ENCODE measurements at regions not wholly inside any gene's neighbourhood (a gene's known extent, or its start where the extent isn't known, plus 50 kb on each side); places are given as distances from the start of the nearest gene placed in this dataset.

DNA sequence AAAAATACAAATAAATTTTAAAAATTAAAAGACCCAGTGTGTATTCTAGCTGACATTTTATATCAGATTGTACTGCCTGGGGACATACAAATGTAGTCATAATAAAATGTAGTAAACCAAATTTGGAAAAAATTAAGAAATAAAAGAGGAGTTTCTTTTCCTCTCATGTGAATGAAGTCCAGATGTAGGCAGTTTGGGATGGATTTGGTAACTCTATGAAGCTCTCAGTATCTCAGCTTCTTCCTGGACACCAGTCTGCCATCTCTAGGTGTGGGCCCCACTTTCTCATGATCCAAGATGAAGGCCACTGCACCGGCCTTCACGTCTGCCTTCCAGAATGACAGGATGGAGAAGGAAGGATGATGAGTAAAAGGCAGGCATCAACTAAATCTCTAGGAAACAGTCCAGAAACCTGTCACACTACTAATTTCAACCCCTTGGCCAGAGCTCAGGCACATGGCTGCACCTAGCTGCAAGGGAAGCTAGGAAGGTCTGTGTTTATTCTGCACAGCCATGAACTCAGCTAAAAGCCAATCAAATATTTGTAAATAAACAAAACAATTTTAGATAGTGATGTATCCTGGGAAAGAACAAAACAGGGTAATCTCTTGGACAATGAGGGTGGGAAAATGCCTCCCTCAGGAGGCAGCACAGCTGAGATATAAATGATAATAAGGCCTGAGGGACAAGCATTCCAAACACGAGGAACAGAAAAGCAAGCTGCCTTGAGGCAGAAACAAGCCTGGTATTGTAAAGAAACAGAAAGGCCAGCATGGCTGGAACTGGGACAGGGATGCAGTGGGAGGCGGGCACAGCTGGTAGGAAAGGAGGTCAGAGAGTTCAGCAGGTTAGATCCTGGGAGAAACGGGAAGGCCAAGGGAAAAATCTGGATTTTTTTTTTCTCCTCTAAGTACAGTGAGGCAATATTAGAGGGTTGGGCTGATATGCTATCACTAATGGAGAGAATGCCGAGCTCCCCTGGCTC lies 88.5 kb upstream of the PTPN1 start:
- DNase-seq (ENCODE audit: low read depth in 2 of 2) = no peak

DNA sequence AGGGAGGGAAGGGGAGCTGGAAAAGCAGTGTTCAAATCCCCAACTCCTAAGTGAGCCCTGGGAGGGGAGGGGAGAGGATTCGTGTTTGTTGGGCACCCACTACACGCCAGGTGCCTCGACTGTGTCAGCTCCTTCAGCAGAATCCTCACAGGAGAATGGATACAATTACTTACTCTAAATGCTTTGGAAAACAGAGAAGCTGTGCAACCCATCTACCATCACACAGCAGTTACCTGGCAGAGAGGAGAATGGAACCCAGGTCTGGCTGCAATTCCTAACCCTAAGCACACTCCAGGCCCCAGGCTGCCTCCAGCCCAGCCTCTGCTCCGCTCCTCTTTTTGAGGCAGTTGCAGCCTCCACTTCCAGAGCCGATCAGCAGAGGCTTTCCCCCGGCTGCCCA lies 86.4 kb upstream of the PTPN1 start:
- DNase-seq (ENCODE audit: low read depth in 2 of 2) = no peak

DNA sequence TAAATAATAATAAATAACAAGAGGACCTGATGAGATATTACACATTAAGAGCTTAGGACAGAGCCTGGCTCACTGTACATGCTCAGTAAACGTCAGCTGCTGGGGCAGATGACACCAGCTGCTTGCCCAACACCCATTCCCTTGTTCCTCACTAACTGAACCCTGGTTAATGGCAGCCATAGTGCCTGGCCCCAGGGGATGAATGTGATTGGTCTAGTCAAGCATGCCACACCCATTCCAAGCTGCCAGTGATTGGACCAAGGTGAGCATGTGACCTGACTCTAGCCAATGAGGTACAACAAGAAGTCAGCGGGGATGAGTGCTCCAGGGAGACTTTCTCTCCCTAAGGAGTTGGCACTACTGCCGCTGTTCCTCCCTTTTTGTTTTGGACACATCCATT lies 85.1 kb upstream of the PTPN1 start:
- DNase-seq (ENCODE audit: low read depth in 2 of 2) = no peak

DNA sequence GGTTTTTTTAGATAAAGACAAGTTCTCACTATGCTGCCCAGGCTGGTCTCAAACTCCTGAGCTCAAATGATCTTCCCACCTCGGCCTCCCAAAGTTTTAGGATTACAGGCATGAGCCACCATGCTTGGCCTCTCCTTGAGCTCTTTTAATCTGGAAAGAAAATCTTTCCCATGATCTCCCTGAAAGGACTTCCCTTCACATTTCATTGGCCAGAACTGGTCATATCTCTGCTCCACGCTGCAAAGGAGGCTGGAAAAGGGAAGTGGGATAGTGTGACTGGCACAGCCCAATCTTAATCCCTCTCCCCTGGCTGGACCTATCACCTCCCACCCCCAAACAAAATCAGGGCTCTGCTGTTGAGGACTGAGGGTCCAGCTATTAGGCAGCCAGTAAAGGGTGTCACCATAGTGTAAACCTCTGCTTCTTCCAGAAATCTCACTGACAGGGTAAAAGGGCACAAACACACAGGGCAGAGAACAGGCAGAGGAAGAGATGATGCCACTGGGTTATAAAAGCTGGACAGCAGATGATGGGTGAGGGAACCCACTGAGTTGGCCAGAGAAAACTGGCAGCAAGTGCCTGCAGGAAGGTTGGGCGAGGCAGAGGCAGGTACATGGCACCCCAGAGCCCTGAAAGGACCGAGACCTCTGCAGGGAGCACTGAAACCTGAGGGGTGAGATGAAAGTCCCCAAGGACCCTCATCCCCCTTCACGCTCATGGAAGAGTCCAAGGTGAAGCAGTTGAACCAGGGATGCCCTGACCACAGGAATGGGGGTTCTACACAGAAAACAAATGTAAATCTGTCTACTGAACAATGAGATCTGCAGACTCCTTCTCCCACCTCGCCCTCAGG lies 83.1 kb upstream of the PTPN1 start:
- DNase-seq (ENCODE audit: low read depth in 2 of 2) = no peak

DNA sequence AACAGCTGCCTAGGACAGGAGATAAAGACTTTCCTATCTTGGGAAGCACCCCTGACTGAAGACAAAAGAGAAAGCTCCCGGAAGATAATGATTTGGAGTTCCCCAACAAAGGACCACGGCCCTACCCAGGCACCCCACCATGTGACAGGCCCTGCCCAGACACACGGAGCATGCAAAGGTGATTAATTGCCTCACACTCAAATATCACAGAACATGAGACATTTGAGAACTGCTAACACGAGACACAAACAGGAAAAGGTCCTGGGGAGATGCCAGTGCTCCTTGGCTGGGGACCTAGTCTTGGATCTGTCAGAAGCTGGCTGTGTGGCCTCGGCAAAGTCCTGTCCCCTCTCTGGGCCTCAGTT lies 82.5 kb upstream of the PTPN1 start:
- peak in 1 of 2 donors; percentile 46 for DNase-seq (ENCODE audit: low read depth in 2 of 2)

DNA sequence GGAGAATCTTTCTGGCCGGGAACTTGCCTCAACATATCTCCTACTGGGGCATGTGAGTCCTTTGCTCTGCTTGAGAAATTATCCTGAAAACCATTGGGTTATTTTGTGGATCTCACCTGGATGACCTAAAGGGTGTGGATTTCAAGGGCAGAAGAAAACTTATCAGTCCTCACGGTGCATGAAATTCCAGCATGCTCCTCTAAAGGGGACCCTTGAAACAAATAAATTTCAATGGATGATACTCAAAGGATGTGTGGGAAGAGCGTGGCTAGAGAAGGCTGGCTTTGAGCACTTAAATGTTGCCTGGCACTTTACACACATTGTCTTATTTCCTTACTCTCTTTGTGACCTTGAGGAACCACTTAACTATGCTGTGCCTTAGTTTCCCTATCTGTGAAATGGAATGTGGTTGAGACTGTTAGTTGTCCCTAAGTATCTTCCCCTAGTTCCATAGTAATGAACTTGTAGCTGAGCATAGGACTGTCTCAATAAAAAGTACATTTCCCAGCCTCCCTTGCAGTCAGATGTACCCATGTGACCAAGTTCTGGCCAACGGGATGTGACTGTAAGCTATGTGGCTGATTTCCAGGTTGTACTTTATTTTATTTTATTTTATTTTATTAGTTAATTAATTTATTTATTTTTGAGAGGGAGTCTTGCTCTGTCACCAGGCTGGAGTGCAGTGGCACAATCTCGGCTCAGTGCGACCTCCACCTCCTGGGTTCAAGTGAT lies 81.9 kb upstream of the PTPN1 start:
- no peak for DNase-seq (ENCODE audit: low read depth in 2 of 2)

DNA sequence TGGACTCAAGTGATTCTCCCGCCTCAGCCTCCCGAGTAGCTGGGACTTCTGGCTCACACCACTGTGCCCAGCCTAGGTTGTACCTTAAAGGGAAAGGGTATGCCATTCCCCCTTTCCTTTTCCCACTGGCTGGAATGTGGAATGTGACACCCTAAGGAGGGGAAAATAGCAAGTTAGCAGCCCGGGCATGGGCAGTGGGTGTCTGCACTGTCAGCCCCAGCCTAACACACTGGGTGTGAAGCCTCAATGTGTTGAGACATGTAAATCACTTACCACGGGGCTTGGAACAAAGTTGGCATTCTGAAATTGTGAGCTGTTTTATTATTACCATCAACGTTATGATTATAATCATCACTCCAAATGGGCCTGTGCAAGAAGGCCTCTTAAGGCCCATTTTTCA lies 80.8 kb upstream of the PTPN1 start:
- DNase-seq (ENCODE audit: low read depth in 2 of 2) = no peak

DNA sequence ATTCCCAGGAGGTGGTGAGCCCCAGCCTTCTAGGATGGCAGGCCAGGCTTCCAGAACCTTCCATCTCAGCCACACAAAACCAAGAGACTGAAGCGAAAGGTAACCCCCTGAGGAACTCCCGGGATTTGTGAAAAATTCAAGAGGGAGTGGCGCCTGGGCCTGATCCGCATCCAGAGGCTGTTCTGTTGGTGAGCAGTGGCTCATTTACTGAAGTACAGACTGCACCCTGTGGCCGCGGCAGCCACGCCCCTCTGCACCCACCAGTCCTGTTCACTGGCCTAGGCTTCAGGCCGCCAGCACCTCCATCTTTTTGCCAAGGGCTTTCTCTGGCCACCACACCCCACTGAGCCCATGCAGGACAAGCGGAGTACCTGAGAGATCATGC lies 79.1 kb upstream of the PTPN1 start:
- DNase-seq (ENCODE audit: low read depth in 2 of 2) = no peak

DNA sequence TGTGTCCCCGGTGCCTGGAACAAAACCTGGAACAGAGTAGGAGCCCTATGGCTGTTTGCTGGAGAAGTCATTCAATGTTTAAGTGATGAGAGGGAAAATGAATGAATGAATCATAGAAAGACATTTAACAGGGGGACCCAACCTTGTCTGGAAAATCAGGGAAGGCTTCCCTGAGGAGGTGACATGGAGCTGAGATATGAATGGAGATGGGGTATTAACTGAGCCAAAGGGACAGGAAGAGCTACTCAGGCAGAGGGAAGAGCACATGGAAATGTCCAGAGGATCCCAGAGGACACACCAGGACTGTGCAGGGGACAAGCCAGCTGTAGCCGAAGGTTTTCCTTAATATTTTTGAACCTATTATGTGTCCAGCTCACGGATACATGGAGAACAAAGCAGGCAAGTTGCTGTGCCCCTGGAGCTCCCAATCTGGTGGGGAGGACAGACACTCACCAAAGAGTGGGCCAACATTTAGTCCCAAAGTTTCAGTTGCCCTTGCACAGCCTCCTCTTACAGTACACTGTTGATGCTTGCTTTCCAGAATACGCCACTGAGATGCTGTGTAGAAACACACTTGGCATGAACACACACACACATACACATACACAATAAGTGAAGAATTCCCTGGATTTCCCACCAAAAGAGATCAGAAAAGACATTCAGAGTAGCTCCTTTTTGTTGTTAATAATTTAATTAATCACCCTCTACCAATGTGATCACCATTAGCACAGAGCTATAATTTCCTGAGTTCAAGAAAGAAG lies 77.0 kb upstream of the PTPN1 start:
- no peak for DNase-seq (ENCODE audit: low read depth in 2 of 2)

DNA sequence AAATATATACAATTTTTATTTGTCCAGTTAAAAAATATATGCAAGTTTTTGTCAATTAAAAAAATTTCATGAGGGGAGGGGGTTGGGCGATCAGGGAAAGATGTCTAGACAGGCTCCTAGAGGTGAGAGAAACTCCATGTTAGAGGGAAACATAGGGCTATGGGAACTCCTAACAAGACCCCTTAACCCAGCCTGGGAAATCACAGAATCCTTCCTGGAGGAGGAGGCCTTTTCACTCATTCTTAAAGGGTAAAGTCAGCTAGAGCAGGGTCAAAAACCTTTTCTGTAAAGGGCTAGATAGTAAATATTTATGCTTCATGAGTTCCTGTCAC lies 75.9 kb upstream of the PTPN1 start:
- DNase-seq (ENCODE audit: low read depth in 2 of 2) = no peak

DNA sequence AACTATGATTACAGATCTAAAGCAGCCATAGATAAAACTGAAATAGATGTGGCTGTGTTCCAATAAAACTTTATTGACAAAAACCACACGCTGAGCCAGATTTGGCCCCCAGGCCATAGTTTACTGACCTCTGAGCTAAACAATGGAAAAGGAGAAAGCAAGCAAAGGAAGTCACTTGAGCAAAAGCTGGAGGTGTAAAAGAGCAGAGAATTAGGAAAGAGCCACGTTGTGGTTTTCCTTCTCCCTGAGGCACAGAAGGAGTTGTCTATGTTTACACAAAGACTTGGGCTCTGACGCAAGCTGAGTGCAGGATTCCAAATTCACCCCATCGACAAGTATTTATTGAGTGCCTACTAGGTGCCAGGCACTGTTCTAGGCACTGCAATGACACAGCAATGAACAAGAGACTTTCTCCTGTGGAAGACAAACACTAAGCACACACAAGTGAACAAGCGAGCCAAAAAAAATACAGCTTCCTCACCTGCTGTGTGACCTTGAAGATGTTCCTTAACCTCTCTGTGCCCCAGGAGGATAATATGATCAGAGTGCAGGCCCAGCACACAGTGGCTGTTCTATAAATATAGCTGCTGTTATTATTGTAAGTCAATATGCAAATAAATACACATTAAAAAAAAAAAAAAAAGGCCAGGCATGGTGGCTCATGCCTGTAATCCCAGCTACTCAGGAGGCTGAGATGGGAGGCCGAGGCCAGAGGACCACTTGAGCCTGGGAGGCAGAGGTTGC lies 75.4 kb upstream of the PTPN1 start:
- no peak for DNase-seq (ENCODE audit: low read depth in 2 of 2)

DNA sequence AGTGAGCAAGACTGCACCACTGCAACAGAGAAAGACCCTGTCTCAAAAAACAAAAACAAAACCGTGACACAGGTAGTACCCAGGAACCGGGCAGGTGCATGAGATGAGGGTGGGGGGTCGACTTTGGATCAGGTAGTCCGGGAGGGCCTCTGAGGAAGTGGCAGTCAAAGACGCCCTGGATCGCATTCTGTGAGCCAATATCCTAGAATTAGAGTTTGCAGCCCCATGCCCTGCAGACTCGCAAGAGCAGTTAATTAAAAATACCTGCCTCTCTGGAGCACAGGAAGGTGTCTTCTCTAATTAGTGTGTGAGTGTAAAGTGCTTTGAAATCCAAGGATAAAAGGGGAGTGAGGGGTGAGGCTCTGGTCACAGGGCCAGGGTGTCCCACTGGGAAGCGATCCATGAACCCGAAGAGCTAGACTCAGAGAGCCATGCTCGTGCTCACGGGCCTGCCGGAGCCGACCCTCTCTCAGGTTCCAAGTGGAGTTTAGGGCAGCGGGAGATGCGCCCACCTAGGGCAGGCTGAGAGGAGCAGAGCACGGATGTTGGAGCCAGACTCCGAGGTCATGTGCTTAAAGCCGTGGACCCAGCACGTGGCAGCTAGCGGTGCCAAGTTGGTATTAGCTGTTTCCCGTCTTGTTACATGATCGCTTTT lies 74.7 kb upstream of the PTPN1 start:
- no peak for DNase-seq (ENCODE audit: low read depth in 2 of 2)

DNA sequence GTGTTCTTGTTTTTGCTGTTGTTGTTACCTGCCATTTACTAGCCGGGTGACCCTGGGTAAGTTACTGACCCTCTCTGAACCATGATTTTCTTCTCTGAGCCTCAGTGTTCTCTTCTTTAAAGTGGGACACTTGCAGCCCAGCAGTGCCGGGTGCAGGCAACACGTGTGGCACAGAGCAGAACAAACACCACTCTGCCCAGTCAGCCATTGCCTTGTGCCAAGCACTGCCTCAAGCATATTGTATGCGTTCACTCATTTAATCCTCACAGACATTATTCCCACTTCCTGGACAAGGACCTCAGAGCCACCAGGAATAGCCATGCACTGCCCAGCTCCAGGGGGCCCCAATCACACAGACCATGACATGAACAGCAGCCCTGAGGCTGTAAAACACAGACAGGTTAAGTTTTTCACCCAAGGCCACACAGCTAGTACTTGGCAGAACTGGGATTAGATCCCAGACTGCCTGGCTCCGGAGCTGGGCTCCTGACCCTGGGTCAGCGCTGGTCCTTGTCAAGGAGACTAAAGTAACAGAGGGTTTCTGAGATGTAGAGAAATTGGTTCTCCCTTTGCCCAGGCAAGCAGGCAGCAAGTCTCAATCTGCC lies 74.0 kb upstream of the PTPN1 start:
- DNase-seq (ENCODE audit: low read depth in 2 of 2) = no peak

DNA sequence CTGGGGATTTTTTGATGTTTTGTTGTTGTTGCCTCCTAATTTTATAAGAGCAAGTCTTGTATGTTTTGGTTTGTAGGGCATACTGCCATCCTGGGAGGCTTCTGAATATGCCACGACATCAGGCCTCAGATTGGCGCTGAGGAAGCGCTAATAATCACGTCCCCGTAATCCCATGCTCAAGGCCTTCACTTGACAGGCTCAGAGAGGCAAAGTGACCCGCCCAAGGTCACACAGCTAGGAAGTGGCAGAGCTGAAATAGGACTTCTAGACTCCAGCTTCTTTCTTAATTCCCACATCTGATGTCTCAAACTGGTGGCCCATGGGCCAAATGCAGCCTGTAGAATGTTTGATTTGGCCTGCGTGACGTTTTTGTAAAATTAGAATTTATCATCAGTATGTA lies 73.5 kb upstream of the PTPN1 start:
- DNase-seq (ENCODE audit: low read depth in 2 of 2) = no peak

DNA sequence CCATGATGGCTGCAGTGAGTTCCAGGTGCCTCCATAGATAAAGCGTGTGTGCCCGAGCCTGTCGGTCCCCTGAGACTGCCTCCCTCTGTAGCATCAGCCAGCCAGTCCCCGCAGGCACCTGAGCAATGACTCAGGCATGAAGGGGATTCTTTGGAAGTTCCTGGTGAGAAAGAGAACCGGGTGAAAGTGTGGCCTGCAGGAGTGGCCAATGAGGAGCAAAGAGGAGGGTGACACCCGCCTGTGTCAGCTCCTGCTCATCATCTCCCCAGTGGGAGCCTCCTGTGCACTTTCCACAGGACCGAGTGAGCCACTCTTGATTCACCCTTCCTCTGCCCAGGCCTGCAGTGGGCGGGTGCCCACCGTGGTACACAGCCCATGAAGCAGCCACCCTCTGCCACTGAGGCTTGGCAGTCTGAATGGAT lies 71.2 kb upstream of the PTPN1 start:
- peak in 1 of 2 donors; percentile 33 for DNase-seq (ENCODE audit: low read depth in 2 of 2)

DNA sequence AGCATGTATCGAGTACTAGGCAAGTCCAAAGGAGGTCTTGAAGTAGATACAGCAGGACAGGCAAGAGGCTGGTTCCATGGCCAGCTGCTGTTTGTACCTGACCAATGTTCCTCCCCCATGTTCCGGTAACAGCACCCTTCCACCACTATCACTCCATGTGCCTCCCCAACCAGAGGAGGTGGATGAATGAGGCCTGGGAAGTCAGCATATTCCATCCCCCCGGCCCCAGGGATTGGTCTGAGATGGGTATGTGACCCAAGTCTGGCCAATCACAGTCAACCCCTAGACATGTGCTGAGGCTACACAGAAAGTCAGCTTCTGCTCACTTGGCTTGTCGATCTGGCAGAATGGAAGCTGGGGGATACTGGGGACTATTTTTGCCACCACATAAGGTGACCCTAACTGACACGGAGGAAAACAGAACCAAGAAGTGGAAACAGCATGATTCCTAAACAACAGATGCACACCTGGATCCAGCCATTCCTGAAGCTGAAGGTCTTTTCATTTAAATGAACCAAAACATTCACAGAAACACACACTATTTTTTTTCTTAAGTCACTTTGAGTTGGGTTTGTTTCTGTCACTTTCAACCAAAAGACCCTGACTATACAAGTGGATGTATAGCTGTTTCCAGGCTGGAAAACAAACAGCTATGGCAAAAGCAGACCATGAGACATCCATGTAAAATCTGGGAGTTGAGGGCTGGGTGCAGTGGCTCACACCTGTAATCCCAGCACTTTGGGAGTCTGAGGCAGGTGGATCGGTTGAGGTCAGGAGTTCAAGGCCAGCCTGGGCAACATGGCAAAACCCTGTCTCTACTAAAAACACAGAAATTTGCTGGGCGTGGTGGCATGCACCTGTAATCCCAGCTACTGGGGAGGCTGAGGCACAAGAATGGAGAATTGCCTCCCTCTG lies 70.4 kb upstream of the PTPN1 start:
- DNase-seq (ENCODE audit: low read depth in 2 of 2) = no peak

DNA sequence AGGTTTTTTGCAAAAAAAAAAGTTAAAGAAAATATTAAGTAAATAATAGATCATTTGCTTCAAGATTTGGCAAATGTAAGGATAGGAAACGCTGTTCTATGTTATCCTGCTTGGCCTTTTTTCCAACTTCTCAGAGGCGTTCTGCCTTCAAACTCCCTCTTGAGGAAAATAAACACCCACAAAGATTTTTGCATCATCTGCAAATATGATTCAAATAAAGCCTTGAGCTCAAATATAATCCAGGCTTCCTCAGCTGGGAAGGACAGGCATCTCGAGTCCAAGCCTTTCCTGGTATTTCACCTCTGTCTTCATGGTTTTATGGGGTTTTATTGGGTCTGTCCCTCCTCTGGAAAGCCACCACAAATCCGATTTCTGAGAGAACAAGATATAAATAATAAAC lies 67.7 kb upstream of the PTPN1 start:
- no peak for DNase-seq (ENCODE audit: low read depth in 2 of 2)

DNA sequence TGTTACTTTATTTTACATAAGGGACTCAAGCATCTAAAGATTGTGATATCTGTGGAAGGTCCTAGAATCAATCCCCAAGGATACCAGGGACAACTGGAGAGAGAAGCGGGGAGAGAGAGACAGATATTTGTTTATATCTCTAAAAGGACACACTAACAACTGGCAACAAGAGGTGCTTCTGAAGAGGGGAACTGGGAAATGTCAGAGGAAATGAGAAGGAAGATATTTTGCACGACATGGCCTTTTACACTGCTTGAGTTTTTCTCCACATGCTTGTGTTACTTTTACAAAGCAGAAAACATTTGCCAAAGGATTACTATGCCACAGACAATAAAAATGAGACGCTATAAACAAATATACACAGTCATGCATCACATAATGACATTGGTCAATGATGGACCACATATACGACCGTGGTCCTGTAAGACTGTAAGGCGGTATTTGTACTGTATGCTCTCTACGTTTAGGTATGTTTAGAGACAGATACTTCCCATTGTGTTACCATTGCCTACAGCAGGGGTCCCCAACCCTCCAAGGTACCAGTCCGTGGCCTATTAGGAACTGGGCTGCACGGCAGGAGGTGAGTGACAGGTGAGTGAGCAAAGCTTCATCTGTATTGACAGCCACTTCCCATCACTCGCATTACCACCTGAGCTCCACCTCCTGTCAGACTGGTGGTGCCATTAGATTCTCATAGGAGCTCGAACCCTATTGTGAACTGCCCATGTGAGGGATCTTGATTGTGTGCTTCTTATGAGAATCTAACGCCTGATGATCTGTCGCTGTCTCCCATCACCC lies 64.6 kb upstream of the PTPN1 start:
- DNase-seq (ENCODE audit: low read depth in 2 of 2) = no peak

All from dermis microvascular lymphatic vessel endothelial cell (primary cell).